ENCODE measurements at regions not wholly inside any gene's neighbourhood (a gene's known extent, or its start where the extent isn't known, plus 50 kb on each side); places are given as distances from the start of the nearest gene placed in this dataset.

DNA sequence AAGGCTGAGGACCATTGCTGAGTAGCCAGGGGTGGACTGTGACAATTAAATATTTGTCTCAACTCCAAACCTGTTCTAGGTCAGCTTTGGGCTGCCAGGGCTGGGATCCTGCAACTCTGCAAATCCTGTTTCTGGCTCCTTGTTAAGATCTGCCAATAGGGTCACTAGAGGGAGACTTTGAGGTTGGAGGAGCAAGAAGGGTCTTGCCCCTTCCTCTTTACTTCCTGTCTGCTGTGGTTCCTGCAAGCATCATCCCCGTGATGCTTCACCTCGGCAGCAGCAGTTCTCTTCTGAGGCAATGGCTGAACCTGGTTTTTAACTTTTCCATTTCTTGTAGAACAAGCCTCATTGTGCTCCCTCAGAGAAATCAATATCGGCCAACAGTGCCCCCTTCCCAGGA lies 124.6 kb downstream of the IRX5 start:
- in situ Hi-C loops (cut with HindIII; ENCODE audit: low sequenced_read_pairs): no loop called here
- TF ChIP-seq, protein P1, sequence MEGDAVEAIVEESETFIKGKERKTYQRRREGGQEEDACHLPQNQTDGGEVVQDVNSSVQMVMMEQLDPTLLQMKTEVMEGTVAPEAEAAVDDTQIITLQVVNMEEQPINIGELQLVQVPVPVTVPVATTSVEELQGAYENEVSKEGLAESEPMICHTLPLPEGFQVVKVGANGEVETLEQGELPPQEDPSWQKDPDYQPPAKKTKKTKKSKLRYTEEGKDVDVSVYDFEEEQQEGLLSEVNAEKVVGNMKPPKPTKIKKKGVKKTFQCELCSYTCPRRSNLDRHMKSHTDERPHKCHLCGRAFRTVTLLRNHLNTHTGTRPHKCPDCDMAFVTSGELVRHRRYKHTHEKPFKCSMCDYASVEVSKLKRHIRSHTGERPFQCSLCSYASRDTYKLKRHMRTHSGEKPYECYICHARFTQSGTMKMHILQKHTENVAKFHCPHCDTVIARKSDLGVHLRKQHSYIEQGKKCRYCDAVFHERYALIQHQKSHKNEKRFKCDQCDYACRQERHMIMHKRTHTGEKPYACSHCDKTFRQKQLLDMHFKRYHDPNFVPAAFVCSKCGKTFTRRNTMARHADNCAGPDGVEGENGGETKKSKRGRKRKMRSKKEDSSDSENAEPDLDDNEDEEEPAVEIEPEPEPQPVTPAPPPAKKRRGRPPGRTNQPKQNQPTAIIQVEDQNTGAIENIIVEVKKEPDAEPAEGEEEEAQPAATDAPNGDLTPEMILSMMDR (IDR thresholded peaks at IDR 0.05; ENCODE audit: low read depth, low read length, missing control alignments): no peak
- H3K4me3 ChIP-seq (ENCODE audit: low read depth, low read length): no peak overlapping the region
- no peak for DNase-seq (ENCODE audit: low read depth)

DNA sequence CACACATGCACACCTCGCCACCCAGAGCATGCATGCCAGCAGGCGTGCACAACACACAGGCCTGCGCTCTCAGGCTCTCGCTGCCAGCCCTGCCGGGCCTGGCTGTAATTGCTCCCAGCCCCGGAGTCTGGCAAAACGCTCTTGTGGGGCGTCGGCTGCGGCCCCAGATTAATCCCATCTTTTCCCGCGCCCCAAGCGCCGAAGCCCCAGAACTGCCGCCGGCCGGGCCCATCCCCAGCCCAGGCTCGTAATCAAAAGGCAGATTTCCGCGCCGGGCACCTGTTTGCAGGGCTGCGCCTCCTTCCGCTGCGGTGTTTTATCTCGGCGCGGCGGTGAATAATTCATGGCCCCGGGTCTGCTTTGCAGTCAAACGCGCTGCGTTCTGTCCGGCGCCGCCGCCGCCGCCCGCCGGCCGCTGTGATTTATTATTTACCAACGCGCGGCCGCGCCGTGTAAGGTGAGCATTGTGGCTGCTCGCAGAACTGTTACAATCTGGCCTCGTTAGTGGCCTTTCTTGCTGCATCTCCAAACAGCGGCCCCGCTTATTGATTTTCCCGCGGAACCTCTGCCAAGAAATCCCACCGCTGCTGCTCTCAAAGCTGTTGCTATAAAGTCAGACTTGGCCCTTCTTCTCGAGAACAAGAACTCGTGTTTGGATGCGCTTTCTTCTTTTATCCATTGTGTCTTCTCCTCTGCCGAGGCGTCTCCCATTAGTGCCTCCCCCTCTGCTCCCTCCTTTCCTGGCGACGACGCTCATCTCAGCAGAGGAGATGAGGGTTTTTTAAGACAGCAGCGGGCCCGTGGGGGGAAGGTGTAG lies 126.1 kb downstream of the IRX5 start:
- no peak for DNase-seq (ENCODE audit: low read depth)
- peak overlapping the region; percentile 27 for H3K4me3 ChIP-seq (ENCODE audit: low read depth, low read length)
- TF ChIP-seq, protein P1 (IDR thresholded peaks at IDR 0.05; ENCODE audit: low read depth, low read length, missing control alignments): no peak
- in situ Hi-C loops (cut with HindIII; ENCODE audit: low sequenced_read_pairs): no loop called here

DNA sequence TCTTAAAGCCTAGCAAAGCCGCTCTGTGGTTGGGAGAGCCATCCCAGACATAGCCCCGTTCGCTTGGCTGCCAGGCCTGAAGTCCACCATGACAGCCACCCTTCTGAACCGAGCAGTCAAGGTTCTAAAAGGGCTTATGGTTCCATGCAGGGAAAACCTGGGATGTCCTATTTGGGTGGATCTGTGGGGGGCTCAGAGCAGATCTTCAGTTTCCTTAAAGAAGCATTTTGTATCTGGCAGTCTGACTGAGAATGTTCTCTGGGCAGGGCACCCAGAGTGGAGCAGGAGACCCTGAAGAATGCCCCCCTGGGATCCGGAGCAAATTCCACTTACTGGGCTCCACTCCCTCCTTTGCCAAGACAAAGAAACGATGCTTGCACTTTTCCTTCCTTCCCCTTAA lies 127.2 kb downstream of the IRX5 start:
- DNase-seq (ENCODE audit: low read depth): no peak
- H3K4me3 ChIP-seq (ENCODE audit: low read depth, low read length): no peak overlapping the region
- TF ChIP-seq, protein P1 (IDR thresholded peaks at IDR 0.05; ENCODE audit: low read depth, low read length, missing control alignments): no peak
- in situ Hi-C loops (cut with HindIII; ENCODE audit: low sequenced_read_pairs): no loop called here

DNA sequence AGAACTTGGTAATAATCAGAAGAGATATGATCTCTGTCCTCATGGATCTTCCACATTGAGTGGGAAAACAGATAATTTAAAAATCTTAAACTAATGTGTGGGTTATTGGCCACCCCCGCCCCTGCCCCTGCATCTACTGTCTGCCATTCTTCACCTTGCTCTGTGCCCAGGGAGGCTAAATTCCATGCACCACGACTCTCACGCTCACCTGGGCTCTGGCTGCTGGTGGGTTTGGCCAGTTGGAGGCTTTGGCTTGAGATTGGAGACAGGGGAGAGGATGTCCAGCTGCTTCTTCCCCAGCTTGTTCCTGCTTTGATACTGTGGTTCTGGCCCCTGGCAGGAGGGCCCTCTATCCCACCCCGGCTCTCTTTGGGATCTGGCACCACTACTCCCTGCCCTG lies 127.9 kb downstream of the IRX5 start:
- in situ Hi-C loops (cut with HindIII; ENCODE audit: low sequenced_read_pairs): no loop called here
- TF ChIP-seq, protein P1 (IDR thresholded peaks at IDR 0.05; ENCODE audit: low read depth, low read length, missing control alignments): no peak
- no peak for DNase-seq (ENCODE audit: low read depth)
- no peak overlapping the region for H3K4me3 ChIP-seq (ENCODE audit: low read depth, low read length)

DNA sequence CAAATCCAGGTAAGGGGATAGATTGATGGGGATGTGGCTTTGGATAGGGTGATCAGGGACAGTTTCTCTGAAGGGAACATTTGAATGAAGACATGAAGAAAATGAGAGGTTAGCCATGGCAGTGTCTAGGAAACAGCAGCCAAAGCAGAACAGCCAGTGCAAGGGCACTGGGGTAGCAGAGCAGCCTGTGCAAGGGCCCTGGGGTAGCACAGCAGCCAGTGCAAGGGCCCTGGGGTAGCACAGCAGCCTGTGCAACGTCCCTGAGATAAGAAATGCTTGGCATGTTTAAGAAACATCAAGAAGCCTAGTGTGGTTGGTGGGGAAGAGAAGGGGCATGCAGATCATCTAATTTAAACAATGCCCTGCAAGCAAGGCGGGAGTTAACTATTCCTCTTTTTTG lies 128.5 kb downstream of the IRX5 start:
- in situ Hi-C loops (cut with HindIII; ENCODE audit: low sequenced_read_pairs): no loop called here
- no peak for DNase-seq (ENCODE audit: low read depth)
- TF ChIP-seq, protein P1 (IDR thresholded peaks at IDR 0.05; ENCODE audit: low read depth, low read length, missing control alignments): no peak
- H3K4me3 ChIP-seq (ENCODE audit: low read depth, low read length): no peak overlapping the region

DNA sequence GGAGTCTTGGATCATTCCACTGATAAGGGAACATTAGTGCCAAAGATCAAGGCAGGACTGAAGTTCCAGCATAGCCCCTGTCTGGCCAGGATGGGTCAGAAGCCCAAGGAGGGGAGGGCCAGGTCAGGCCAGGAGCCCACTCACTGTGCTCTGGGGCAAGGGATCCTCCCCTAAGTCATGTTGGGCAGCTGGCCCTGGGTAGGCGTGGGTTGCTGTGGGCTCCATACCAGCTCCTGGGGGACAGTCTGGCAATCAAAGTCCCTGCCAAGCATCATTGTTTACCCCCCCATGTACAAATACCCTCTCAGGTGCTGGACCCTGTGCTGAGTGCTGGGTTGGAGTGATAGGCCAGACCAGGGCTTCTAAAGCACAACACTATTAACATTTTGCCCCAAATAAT lies 130.5 kb downstream of the IRX5 start:
- TF ChIP-seq, protein P1 (IDR thresholded peaks at IDR 0.05; ENCODE audit: low read depth, low read length, missing control alignments): no peak
- H3K4me3 ChIP-seq (ENCODE audit: low read depth, low read length): no peak overlapping the region
- DNase-seq (ENCODE audit: low read depth): no peak
- in situ Hi-C loops (cut with HindIII; ENCODE audit: low sequenced_read_pairs): no loop called here

Measured in astrocyte of the cerebellum (primary cell).